Ramos (cell line): ENCODE measurements at regions not wholly inside any gene's neighbourhood (a gene's known extent, or its start where the extent isn't known, plus 50 kb on each side); places are given as distances from the start of the nearest gene placed in this dataset.
"Not testable (repeated sequence)": the region's sequence is repeated elsewhere in the genome, so short reads cannot be mapped to it uniquely, and the experiment has no call there.

Experiments used
- in situ Hi-C: fragments of 300-500 bp; cut with MboI; formaldehyde crosslinking; loops from one replicate; pipeline ENCODE4 v1.14.3; 2022; ENCODE audit warnings: low sequenced_read_pairs; ENCODE audit not compliant: unreplicated experiment

DNA sequence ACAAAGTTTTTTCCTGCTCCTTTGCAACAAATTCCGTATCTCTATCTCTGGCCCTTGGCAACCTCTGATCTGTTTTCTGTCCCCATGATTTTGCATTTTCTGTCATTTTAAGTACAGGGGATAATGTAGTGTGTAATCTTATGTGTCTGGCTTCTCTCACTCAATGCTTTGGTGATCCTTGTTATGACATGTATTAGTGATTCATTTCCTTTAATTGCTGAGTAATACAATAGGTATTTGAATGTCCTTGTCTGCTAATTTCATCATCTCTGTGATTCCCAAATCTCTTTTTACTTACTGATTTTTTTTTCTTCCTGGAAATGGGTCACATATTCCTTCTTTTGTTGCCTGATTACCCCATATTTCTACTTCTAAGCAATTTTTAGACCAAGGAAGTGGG is 1538.6 kb upstream of the PCDH10 start:
- in situ Hi-C loops = not testable (repeated sequence)

DNA sequence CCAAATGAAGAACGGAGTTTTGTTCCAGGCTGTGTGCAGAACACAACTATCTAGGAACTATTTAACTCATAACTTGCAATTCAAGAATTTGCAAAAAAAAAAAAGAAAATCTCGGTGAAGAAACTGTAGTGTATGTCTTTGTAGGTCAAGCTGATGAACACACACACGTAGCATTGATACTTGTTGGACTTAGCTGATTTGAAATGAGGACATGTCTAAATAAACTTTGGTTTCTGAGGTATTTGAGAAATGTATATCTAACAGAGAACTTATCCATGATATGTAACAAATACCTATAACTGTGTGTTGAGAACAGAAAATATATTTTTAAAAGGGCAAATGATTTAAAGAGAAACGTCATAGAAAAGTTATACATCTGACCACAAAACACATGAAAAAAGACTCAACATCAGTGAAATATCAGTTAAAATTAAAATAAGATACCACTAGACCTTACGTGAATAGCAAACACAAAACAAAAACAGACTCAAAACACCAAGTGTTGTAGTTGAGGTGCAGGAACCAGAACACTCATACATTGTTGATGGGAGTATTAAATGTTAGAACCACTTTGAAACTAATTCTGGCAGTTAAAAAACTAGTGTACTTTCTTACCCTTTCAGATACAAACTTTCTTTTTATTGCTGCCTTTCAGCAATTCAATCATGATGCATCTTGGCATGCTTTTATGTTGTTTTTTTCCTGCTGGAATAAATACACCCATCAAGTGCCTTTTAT is 1535.8 kb upstream of the PCDH10 start:
- in situ Hi-C loops = no loop called here

DNA sequence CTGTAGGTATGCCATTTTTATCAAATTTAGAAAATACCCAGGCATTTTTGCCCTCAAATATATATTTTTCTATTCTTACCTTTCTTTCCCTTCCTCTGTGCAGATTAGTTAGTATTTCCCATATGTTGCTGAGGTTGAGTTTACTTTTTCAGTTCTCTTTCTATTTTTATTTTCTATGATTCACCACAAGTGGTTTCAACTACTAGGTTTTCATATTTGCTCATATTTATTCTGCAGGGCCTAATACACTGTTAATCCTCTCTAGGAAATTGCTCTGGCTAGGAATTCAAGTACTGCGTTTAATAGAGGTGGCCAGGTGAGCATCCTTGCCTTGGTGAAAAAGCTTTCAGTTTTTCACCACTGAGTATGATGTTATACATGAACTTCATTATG is 1535.3 kb upstream of the PCDH10 start:
- in situ Hi-C loops = no loop called here

DNA sequence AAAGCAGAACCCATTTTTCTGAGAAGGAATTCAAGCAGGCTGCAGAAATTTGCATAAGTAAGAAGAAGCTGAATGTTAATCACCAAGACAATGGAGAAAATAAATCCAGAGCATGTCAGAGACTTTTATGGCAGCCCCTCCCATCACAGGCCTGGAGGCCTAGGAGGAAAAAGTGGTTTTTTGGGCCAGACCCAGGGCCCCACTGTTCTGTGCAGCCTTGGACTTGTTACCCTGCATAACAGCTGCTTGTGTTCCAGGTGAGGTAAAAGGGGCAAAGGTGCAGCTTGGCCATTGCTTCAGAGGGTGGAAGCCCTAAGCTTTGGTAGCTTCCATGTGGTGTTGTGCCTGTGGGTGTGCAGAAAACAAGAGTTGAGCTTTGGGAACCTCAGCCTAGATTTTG is 1516.2 kb upstream of the PCDH10 start:
- in situ Hi-C loops = no loop called here

DNA sequence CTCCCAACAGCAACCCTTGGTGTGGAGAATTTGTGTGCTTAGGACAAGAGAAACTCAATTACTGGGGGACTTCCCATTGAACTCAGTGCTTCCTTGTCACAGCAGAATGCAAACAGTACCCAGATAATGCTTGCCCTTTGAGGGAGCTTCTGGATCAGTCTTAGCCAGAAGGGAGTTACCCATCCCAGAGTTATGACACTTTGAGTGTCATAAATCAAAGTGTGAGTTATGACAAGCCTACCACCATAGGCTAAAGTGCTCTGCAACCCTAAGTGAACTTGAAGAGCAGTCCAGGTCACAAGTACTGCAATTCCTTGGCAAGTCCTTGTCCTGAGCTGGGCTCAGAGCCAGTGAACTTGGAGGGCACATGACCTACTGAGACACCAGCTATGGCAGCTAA is 1513.9 kb upstream of the PCDH10 start:
- in situ Hi-C loops = no loop called here

DNA sequence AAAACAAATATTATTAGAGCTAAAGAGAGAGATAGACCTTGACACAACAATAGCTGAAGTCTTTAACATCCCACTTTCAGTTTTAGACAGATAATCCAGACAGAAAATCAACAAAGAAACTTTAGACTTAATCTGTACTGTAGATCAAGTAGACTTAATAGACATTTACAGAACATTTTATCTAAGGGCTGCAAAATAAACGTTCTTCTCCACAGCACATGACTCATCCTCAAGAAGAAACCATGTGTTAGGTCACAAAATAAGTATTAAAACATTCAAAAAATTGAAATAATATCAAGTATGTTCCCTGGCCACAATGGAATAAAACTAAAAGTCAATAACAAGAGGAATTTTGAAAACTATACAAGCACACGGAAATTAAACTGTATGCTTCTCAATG is 1510.3 kb upstream of the PCDH10 start:
- in situ Hi-C loops = no loop called here

DNA sequence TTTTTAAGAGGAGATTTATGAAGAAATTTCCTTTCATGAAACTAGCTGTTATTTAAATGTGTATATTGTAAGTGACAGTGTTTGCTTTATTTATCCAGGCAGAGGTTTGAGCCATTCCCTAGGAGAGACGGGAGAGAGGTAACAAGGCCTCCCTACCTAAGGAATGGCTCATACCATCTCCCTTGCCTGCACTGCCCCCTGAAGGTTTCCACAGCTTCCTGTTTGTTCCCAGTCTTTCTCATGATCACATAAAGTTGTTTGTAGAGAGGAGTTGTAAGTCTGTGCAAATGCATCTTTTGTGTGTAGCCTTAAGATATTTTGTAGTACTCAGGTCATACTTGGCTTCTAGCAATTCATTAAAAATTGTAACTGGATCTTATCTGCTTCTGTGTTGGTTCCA is 1504.5 kb upstream of the PCDH10 start:
- in situ Hi-C loops = no loop called here

DNA sequence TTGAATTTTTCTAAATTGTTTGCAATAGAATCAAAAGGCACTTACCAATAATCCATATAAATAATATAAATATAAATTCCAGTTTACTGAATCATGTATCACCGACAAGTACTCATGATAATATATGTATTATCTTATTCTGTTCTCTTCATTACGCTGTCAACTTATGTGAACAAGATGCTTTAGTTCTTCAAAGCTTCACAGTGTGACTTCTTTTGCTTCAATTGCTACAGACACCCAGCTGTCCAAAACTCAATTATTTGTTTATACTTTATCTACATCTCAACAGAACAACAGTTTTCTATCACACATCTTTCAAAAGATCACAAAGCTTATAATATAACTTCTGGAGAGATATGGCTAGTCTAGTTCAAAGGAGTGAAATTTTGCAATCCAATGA is 1499.9 kb upstream of the PCDH10 start:
- in situ Hi-C loops = no loop called here

DNA sequence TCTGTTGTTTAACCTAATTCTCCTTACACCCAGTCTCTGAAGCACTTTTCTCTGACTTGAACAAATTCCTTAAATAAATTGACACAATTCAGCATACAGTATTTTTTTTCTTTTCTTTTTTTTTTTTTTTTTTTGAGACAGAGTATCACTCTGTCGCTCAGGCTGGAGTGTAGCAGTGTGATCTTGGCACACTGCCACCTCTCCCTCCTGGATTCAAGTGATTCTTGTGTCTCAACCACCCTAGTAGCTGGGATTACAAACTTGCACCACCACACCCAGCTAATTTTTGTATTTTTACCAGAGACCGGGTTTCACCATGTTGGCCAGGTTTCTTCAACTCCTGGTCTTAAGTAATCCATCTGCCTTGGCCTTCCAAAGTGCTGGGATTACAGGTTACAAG is 1498.1 kb upstream of the PCDH10 start:
- in situ Hi-C loops = no loop called here

DNA sequence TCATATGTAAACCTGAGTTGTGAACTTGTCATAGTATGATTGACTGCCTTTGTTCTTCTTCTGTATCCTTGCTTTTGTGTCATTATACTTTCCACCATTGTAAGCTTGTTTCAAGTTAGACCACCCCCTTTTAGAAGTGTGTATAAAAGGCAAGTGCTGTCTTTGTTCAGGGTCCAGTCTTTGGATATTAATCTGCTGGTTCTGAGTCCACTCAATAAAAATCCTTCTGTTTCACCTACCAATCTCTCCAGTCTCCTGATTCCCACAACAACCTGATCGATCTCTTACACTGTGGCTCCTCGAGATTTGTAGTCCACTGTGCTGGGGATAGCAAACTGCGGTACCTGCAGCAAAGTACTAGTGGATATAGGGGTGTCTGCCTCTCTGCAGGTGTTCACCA is 1465.8 kb upstream of the PCDH10 start:
- in situ Hi-C loops = not testable (repeated sequence)

DNA sequence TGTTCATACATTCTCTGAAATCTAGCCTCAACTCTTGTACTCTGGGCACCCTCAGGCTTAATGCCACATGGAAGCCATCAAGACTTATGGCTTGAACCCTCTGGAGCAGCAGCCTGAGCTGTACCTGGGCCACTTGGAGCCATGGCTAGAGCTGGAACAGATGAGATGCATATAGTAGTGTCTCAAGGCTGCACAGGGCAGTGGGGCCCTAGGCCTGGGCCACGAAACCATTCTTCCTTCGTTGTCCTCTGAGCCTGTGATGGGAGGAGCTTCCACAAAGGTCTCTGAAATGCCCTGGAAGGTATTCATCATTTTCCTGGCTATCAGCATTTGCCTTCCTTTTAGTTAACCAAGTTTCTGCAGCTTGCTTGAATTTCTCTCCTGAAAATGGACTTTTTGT is 1427.2 kb upstream of the PCDH10 start:
- in situ Hi-C loops = no loop called here

DNA sequence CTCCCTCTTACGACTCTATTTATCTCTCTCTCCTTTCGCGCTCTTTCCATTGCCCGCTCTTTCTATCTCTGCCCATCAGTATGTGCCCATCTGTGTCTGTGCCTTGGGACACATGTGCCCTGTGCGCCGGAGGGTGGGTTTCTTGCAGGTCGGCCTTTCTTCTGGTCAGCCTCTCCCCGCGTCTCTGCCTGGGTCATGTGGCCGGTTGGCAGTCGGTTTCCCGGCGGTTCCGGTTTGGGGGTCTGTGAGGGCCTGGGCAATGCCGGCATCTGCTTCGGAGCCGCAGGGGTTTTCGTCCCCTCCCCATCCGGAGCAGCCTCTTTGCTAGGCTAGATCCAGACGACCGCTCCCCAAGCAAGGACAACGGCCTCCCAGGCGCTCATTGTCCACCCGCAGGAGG is 1426.0 kb upstream of the PCDH10 start:
- in situ Hi-C loops = not testable (repeated sequence)

DNA sequence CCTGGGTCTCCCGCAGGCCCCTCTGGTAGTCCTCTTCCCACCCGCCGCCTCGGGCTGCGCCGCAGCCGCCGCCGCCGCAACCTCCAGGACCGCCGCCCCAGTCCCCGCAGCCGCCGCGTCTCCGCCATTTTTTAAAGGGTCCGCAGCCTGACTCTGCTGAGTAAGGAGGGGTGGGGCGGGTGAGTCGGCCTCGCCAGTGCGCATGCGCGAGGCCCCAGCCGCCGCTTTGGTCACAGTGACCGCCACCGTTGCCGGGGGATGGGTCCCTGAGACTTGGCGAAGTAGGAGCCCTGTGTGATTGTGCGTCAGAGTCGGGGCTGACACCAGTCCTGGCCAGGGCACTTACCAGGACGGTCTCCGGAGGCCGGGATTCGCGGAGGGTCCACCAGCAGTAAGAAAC is 1424.2 kb upstream of the PCDH10 start:
- in situ Hi-C loops = not testable (repeated sequence)

DNA sequence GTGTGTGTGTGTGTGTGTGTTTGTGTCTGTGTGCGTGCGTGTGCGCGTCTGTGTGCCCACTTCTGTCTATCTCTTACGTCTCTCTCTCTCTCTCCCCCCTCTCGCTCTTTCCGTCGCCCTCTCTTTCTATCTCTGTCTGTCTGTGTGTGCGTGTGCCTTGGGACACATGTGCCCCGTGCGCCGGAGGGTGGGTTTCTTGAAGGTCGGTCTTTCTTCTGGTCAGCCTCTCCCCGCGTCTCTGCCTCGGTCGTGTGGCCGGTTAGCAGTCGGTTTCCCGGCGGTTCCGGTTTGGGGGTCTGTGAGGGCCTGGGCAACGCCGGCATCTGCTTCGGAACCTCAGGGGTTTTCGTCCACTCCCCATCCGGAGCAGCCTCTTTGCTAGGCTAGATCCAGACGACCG is 1423.6 kb upstream of the PCDH10 start:
- in situ Hi-C loops = not testable (repeated sequence)

DNA sequence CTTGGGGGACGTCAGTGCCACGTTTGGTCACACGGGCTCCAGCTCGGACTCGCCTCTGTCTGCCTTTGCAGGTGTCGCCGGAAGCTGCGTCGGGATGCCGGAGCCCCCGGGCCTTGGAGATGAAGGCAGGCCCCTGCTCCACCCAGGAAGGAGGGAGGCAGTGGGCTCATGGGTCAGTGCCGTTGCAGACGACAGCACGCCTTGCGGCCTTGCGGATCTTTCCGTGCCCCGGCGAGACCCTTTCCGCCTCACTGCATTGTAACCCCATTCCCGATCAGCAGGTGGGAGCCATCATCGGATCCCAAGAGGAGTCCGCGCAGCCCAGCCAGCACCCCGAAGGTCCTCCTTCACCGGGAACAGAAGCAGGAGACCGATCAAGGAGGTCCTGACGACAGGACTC is 1422.2 kb upstream of the PCDH10 start:
- in situ Hi-C loops = not testable (repeated sequence)

DNA sequence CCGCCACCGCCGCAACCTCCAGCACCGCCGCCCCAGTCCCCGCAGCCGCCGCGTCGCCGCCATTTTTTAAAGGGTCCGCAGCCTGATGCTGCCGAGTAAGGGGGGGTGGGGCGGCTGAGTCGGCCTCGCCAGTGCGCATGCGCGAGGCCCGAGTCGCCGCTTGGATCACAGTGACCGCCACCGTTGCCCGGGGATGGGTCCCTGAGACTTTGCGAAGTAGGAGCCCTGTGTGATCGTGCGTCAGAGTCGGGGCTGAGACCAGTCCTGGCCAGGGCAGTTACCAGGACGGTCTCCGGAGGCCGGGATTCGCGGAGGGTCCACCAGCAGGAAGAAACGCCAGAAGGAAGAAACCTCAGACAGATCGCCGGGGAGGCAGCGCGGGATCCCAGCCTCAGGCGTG is 1421.7 kb upstream of the PCDH10 start:
- in situ Hi-C loops = not testable (repeated sequence)

DNA sequence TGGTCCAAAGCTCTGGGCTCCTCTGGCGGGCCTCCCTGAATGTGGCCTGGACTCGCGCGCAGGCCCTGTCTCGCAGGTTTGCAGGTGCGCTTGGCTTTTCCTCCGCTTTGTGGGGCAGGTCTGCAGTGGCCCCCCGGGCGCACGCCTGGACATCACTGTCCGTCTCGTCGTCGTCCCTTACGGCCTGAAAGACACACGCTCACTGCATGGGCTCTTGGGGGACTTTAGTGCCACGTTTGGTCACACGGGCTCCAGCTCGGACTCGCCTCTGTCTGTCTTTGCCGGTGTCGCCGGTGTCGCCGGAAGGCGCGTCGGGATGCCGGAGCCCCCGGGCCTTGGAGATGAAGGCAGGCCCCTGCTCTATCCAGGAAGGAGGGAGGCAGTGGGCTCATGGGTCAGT is 1419.9 kb upstream of the PCDH10 start:
- in situ Hi-C loops = not testable (repeated sequence)

DNA sequence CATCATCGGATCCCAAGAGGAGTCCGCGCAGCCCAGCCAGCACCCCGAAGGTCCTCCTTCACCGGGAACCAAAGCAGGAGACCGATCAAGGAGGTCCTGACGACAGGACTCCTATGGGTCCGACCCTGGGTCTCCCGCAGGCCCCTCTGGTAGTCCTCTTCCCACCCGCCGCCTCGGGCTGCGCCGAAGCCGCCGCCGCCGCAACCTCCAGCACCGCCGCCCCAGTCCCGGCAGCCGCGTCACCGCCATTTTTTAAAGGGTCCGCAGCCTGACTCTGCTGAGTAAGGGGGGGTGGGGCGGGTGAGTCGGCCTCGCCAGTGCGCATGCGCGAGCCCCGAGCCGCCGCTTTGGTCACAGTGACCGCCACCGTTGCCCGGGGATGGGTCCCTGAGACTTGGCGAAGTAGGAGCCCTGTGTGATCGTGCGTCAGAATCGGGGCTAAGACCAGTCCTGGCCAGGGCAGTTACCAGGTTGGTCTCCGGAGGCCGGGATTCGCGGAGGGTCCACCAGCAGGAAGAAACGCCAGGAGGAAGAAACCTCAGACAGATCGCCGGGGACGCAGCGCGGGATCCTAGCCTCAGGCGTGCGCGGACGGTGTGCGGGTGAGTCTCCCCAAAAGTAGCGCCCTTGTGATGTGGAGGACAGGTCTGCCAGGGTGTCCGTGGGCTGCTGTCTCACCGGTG is 1419.2 kb upstream of the PCDH10 start:
- in situ Hi-C loops = not testable (repeated sequence)

DNA sequence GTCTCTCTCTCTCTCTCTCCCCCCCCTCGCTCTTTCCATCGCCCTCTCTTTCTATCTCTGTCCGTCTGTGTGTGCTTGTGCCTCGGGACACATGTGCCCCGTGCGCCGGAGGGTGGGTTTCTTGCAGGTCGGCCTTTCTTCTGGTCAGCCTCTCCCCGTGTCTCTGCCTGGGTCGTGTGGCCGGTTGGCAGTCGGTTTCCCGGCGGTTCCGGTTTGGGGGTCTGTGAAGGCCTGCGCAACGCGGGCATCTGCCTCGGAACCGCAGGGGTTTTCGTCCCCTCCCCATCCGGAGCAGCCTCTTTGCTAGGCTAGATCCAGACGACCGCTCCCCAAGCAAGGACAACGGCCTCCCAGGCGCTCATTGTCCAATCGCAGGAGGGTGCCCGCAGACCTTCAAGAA is 1418.5 kb upstream of the PCDH10 start:
- in situ Hi-C loops = not testable (repeated sequence)

DNA sequence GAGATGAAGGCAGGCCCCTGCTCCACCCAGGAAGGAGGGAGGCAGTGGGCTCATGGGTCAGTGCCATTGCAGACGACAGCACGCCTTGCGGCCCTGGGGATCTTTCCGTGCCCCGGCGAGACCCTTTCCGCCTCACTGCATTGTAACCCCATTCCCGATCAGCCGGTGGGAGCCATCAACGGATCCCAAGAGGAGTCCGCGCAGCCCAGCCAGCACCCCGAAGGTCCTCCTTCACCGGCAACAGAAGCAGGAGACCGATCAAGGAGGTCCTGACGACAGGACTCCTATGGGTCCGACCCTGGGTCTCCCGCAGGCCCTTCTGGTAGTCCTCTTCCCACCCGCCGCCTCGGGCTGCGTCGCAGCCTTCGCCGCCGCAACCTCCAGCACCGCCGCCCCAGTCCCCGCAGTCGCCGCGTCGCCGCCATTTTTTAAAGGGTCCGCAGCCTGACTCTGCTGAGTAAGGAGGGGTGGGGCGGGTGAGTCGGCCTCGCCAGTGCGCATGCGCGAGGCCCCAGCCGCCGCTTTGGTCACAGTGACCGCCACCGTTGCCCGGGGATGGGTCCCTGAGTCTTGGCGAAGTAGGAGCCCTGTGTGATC is 1417.0 kb upstream of the PCDH10 start:
- in situ Hi-C loops = not testable (repeated sequence)

DNA sequence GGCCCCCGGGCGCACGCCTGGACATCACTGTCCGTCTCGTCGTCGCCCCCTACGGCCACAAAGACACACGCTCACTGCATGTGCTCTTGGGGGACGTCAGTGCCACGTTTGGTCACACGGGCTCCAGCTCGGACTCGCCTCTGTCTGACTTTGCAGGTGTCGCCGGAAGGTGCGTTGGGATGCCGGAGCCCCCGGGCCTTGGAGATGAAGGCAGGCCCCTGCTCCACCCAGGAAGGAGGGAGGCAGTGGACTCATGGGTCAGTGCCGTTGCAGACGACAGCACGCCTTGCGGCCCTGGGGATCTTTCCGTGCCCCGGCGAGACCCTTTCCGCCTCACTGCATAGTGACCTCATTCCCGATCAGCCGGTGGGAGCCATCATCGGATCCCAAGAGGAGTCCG is 1414.8 kb upstream of the PCDH10 start:
- in situ Hi-C loops = not testable (repeated sequence)
